ENCODE measurements at regions not wholly inside any gene's neighbourhood (a gene's known extent, or its start where the extent isn't known, plus 50 kb on each side); places are given as distances from the start of the nearest gene placed in this dataset.
"Not testable (repeated sequence)": the region's sequence is repeated elsewhere in the genome, so short reads cannot be mapped to it uniquely, and the experiment has no call there.

DNA sequence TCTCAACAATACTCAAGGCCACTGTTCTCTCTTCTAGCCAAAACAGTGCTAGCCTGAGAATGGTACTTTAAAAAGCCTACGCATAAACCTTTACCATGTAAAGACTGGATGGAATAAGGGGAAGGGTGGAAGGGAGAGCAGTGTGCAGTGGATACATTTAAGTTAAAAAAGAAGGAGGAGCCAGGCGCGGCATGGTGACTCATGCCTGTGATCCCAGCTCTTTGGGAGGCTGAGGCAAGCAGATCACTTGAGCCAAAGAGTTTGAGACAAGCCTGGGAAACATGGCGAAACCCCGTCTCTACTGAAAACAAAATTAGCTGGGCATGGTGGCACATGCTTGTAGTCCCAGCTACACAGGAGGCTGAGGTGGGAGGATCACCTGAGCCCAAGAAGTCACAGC is 127.7 kb upstream of the KIF2A start:
- DNase-seq (ENCODE audit: low spot score): no peak

DNA sequence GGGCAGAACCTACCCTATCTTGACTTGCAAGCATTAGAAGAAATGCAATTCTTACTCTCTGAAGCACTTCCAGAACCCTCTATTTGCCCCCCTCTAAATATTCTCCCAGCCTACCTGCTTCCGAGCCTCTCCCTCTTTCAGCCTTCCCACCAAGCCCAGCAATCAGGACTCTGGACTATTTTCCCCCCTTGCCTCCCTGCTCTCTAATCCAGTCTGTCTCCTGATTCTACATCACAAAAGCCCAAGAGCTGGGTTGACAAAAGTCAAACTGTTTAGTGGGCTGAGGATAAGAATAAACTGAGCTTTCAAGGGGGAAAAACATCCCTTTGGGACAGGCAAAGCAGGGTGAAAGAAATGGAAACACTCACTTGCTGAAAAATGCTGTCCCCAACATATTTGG is 123.2 kb upstream of the KIF2A start:
- DNase-seq (ENCODE audit: low spot score): no peak

DNA sequence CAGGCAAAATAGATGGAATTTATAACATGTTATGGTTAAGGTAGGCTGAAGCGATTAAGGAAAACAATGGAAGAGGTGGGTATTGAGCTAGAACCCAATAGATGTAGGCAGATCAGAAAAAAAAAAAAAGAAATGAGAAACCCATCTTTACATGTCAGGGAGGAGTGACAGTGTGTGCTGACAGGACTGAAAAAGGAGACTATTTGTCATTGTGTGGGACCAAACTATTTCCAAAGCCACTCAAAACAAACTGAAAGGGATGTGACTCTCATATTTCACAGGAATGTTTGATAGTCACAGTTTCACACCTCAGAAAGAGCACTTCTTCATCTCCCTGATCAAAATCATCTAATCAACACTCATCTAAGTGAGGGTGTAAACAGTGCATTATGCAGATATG is 122.3 kb upstream of the KIF2A start:
- no peak for DNase-seq (ENCODE audit: low spot score)

DNA sequence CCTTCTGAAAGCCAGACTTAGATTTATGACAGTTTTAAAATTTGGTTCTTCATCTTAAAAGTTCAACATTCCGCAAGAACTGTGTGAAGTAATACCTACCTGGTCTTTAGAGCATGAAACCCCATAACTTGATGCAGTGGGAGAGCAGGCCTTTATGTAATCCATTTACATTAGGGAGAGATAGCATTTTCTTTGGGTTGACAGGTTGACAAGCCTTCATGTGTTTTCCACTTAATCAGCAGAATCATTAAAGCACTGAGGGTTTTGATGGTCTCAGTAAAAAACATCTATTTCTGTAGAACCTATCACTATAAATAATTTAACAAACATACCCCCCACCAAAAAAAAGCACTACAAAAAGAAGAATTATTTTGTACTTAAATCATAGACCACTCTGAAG is 121.6 kb upstream of the KIF2A start:
- no peak for DNase-seq (ENCODE audit: low spot score)

DNA sequence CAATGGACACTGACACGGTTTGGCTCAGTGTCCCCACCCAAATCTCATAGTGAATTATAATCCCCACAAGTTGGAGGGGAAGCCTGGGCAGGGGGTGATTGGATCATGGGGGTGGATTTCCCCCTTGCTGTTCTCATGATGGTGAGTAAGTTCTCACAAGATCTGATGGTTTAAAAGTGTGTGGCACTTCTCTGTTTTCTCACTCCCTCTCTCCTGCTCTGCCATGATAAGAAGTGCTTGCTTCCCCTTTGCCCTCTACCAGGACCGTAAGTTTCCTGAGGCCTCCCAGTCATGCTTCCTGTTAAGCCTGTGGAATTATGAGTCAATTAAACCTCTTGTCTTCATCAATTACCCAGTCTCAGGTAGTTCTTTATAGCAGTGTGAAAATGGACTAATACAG is 115.8 kb upstream of the KIF2A start:
- no peak for DNase-seq (ENCODE audit: low spot score)

DNA sequence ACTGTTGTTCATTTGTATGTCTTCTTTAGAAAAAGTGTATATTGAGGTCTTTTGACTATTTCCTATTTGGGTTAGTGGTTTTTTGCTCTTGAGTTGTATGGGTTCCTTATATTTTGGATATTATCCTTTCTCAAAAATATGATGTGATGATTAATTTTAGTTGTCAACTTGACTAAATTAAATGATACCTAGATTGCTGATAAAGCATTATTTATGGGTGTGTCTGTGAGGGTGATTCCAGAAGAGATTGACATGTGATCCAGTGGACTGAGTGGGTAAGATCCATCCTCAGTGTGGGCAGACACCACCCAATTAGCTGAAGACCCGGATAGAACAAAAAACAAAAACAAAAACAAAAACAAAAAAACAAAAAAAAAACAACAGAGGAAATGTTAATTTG is 115.1 kb upstream of the KIF2A start:
- no peak for DNase-seq (ENCODE audit: low spot score)

DNA sequence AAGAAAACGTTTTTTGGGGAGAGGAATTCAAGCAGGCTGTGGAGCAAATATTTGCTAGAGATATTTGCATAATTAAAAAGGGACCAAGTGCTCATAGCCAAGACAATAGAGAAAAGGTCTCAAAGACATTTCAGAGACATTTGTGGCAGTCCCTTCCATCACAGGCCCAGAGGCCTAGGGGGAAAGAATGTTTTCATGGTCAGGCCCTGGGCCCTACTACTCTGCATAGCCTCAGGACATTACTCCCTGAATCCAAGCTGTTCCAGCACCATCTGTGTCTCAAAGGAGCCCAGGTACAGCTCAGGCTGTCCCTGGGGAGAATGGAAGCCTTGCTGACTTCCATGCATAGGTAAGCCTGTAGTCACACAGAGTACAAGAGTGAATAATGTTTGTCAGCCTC is 113.0 kb upstream of the KIF2A start:
- DNase-seq (ENCODE audit: low spot score): no peak

DNA sequence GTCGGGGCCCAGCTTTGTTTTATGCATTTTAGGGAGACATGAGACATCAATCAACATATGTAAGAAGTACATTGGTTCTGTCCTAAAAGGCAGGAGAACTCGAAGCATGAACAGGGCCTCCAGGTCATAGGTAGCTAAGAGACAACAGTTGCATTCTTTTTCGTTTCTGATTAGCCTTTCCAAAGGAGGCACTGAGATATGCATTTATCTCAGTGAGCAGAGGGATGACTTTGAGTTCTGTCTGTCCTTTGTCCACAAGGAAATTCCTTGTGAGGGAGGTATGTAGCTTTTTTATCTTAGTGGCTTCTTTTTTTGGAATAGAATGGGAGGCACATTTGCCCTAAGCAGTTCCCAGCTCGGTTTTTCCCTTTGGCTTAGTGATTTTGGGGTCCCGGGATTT is 109.5 kb upstream of the KIF2A start:
- not testable (repeated sequence) for DNase-seq (ENCODE audit: low spot score)

DNA sequence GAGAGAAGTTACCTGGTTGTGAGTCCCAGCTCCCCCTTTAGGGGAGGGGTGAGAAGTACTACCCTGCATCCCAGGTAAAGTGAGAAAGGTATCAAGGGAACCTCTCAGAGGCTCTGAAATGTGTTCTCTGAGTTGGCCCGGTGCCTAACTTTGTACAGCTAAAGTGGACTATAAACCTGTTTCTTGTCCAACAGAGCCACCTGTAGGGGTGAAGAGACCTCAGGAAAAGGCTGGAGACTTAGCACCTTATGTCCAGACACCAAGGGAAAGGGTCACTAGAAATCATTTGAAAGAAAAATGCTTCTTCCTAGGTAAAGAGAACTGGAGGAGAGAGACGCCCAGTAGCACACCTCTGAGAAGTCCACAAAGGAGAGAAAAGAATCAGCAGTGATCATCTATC is 108.3 kb upstream of the KIF2A start:
- DNase-seq (ENCODE audit: low spot score): no peak

DNA sequence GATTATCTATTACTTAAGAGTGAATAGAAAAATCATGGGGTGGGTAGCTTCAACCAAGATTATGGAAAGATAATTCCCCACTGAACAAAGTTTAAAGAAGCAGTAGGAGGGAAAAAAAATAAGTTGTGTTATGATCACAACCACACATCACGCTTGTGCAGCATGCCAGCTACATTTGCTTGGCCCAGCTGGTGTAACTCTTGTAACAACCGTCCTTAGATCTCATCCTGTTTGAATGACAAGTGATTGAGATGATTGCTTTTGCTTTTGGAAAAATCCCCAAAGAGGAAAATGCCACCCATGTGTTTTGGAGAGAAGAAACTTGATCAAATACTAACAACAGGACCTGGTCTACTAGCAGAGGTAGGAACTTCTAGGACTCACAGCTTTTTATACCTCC is 107.6 kb upstream of the KIF2A start:
- DNase-seq (ENCODE audit: low spot score): no peak

DNA sequence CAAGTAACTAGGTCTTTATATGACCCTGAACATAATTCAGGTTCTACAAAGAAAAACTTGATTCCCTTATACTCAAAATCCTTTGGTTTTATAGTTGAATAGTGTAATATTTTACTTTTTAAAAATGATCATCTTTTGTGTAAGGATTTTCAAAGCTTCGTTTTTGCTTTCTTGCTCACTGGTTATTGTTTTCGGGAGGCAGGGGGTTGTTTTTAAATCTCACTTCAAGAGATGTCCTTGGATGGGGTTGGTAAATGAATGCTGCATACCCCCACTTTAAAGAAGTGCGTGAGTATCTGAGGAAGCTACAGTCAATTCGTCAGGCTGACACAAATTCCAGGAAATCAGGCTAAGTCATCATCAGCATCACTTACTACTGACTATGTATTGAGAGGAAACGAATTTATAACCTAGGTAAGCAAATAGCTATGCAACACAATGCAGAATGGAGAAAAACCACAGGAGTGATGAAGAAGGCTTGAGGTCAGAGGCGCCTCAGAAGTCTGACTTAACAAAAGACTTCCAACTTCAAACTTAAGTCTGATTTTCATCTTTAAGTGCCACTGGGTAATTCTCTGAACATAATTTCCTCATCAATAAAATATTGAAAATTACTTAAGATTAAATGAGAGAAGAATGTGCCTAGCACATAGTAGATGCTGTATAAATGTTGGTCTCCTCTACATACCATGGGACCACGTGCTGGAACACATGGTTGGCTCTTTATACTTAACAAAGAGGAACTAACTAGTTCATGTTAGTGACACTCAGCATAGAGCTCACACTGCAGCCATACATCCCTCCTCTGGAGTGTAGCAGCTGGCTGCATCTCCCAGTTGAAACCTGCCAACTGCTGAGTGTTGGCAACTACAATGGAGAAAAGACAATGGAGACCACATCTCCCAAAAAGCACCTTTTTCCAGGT is 106.0 kb upstream of the KIF2A start:
- DNase-seq (ENCODE audit: low spot score): no peak

DNA sequence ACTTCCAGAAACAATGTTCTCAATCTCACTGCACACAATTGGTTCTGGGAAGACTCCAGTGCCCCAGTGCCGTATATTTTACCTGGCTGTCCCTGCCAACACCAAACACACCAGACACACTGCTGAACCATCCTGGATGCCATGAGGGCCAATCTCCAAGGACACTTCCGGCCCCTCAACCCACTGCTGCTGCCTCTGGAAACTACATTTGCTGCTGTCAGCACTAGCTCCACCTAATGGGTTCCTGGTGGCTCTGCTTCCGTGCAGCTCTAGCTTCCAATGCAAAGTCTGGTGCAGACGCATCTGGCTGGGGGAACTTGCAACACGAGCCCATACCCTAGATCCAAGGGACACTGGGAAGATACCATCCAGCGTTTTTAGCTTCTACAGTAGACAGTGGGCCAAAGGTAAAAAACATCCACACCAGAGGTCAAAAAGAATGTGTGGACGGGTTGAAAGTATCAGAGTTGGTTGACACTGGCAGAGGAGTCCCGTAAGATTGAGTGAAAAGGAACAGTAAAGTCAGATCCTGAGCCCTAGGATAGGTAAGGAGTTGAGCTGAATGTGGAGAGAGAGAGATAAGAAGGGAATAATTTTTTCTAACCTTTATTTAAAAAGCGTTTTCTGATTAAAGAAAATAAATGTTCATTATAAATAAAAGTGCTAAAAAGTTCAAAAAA is 99.7 kb upstream of the KIF2A start:
- no peak for DNase-seq (ENCODE audit: low spot score)

DNA sequence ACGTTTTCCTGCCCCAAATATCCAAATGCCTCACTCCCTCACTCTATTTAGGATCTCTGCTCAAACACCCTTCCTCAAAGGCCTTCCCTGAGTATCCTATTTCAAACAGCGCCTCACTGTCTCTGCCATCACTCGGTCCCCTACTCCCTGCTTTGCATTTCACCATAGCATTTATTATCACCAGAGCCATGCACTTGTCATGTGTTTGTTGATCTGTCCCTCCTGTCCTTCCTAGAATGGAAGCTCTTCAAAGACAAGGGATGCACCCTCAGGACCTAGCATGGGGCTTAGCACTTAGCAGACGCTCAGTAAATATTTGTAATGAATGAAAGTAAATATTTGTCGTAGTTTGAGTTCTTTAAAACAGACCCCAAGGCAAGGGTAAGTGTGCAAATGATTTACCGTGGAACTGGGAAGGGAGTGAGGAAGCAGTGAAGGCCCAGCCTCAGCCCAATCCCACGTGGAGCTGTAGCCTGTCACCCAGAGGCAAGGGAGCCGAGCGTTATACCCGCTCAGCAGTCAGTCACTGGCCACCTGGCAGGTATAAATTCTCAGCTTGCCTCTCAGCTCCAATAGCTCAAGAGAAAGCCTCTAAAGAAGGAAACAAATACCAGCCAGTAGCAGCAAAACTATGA is 97.7 kb upstream of the KIF2A start:
- no peak for DNase-seq (ENCODE audit: low spot score)

DNA sequence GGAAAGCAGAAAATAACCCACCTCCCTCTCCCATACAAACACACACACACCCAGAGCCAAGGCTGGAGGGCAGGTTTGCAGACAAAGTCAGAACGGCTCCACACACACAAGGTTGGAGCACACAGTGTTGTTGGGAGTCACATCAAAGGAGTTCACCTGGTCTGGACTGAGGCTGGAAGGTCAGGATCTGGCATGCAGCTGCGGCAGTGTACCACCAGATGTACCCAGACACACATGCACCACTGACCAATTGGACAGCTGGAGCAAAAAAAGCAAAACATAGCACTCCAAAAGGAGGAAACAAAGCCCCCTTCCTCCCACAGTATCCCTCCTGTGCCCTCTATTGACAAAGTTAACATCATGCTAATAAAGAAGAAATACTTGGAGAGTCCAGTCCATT is 94.6 kb upstream of the KIF2A start:
- DNase-seq (ENCODE audit: low spot score): no peak

DNA sequence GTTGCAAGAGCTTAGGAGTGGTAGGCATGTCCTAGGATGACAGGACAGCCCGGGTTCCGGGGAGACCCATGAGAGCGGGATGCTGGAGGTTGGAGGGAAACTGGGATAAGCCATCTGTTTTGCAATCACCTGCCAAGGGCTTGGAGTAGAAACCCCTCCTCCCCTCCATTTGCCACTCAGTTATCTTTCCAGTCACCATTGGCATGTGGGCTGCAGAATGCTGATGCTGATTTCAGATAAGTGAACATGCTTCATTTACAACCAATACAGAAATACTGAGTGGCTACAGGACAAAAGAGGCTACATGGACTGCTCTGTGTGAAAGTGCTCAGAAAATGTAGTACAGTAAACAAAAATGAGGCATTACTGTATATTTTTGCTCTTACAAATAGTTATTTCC is 93.4 kb upstream of the KIF2A start:
- no peak for DNase-seq (ENCODE audit: low spot score)

DNA sequence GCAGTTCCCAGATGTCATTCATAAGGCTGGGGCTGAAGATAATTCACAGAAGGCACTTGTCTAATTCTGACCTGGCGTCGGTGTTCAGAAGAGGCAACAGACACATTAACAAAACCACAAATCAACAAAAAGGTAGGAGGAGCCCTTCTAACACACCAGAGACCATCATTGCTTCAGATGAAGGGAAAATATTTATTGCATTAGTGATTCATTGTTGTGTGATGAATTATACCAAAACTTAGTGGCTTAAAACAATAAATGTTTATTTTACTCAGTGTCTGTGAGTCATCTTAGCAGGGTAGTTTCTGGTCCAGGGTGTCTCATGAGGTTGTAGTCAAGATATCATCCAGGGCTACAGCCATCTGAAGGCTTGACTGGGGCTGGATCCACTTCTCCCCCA is 91.3 kb upstream of the KIF2A start:
- DNase-seq (ENCODE audit: low spot score): no peak

DNA sequence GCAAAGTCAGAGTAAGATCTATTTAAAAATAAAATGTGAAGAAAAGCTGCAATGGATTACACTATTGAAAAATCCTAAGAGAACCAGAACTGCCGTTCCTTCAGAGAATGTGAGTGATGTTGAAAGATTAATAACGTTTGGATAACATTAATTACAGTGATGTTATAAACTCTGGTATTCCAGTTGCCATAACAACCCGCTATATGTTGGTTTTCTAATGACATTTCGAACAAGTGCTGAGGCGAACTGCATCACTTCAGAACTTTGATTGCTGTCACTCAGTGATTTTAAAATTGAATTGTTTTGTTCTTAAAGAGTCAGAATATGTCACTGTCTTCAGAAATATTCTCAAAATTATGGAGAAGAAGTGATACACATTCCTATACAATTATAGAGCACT is 89.4 kb upstream of the KIF2A start:
- not testable (repeated sequence) for DNase-seq (ENCODE audit: low spot score)

DNA sequence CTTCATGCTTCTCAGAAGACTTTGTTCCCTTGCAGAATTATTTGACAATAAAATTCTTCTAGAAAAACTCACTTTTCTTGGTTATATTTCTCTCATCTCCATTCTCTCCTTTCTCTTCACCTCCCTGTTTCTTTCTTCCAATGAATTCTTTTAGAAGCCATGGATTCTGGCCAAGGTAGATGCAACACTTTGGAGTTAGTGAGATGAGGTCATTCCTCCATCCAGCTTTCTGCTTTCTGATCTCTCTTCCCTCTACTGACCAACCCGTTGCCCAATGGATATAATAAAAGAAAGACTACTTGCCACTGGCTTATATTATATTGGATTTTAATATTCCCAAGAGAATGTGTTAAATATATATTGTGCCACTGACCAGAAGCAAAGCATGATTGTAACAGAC is 88.9 kb upstream of the KIF2A start:
- not testable (repeated sequence) for DNase-seq (ENCODE audit: low spot score)

DNA sequence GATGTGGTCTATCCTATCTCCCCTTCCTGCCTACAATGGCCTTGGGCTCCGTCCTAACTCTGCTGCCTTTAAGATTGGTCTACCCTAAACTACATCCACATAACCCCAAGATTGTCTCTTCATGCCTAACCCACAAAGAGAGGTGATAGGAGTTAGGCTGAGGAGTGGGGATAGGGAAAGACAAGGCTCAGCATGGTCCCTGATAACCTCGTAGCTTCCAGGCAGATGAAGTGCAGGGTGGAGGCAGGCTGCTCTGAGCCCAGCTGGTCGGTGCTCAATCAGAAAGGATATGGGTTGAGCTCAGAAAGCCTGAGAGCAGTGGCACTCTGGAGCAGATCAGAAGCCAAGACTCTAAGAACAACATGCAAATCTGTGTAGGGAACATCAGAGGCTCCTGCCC is 87.1 kb upstream of the KIF2A start:
- not testable (repeated sequence) for DNase-seq (ENCODE audit: low spot score)

DNA sequence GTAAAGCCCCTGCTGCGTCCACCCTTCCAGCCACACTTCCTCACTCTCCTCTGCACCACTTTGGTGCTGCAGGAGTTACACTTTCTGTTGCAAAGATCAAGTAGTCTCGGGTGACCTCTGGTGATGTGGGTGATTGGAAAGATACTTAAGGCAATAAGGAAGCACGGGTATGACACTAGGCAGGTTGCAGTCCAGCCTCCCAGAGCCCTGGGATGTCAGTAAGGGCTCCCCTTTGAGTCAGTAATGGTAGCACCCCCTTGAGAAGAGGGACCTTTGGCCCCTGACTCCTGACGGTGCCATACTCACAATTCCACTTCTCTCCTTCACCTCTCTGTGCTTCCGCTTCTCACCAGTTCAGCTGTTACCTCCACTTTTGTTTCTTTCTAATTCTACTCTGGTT is 84.1 kb upstream of the KIF2A start:
- not testable (repeated sequence) for DNase-seq (ENCODE audit: low spot score)

DNA sequence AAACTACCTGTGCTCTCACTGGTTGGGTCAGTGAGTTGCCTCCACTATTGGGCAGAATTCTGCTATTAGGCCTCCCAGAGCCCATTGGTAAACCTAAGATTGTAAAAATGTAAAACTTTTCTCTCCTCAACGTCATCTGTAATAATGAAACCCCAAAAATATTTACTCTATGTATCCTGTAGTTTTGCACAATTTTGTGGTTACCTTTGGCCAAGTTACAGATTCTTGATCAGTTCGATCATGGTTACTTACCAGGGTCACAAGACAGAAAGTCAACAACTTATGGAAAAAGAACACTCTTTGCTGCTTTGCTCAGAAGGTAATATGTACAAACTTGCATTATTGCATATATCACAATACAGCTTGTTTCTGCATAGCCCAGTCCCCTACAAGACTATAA is 83.7 kb upstream of the KIF2A start:
- not testable (repeated sequence) for DNase-seq (ENCODE audit: low spot score)

DNA sequence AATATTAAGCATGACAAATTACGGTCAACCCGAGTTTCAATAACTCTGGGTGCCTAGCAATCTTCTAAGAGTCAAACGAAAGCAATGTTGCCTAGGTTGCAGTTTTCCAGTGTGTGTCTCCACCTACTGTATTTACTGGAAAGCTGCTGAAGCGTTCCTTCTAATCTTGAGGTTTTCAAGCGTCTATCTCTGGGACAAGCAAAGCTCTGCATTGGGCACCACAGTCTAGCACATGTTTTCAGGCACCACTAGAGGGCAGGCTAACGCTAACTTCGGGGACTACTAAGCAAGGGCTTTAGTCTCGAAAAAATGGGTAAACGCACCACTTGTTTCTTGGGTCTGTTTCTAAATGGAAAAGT is 82.7 kb upstream of the KIF2A start:
- not testable (repeated sequence) for DNase-seq (ENCODE audit: low spot score)

DNA sequence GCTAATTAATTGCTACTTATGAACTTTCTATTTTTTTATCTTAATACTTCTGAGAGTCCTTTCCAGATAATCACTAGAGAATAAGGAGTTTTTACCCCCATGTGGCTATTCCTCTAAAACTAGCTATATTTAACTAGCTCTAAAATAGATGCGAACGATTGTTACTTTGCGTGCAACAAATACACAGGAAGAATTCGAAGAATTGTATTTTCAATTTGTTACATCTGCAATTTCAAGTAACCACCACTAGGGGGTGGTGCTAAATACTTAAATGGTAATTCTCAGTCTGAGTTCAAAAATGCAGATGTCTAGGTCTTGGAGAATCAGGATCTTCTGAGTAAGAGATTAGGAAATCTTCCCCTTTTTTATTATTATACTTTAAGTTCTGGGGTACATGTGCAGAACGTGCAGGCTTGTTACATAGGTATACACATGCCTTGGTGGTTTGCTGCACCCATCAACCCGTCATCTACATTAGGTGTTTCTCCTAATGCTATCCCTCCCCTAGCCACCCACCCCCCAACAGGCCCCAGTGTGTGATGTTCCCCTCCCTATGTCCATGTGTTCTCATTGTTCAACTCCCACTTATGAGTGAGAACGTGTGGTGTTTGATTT is 80.9 kb upstream of the KIF2A start:
- not testable (repeated sequence) for DNase-seq (ENCODE audit: low spot score)
